ENCODE measurements at regions not wholly inside any gene's neighbourhood (a gene's known extent, or its start where the extent isn't known, plus 50 kb on each side); places are given as distances from the start of the nearest gene placed in this dataset.

DNA sequence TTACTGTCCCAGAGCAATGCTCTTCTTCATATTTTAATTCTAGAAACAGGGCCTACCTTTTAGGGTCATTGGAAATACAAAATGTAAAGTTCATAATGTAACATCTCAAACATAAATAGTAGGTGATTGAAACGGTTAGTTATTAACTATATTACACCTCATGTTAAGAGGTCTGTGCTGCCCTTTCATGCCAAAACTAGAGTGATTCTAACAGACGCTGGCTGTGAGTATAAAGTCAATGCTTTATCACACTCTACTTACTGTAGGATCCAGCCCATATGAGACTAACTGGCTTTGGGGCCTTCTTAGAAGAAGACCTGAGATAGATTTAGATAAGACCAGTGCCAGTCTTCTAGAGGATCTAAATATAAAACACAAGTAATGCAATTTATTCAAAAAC lies 966.1 kb upstream of the SORCS1 start:
- Histone ChIP-seq H3K79me2 (ENCODE audit: insufficient read depth, low read length) (no peaks in the 10 kb centered on the region), H3K9me2 (replicated peaks; ENCODE audit: low read depth, low read length) (no peaks in the 10 kb centered on the region), H4K20me1 (ENCODE audit: insufficient read depth, low read length, poor library complexity, severe bottlenecking) (no peaks in the 10 kb centered on the region), H3K27me3 (ENCODE audit: insufficient read depth, low read length, poor library complexity, severe bottlenecking) (no peaks in the 10 kb centered on the region), H3F3A (ENCODE audit: low read depth) (no peaks in the 10 kb centered on the region), H3K9me3 (ENCODE audit: insufficient read depth, low read depth, low read length) (no peaks in the 10 kb centered on the region), H3K9ac (ENCODE audit: low read depth, low read length, poor library complexity, severe bottlenecking) (no peak overlapping the region), H3K4me3 (ENCODE audit: low read length, poor library complexity, severe bottlenecking) (no peak overlapping the region), H3K4me2 (ENCODE audit: low read depth, low read length, poor library complexity, severe bottlenecking) (no peak overlapping the region), H3K4me1 (ENCODE audit: insufficient read depth, low read length, poor library complexity, severe bottlenecking) (no peaks in the 10 kb centered on the region), H2AFZ (ENCODE audit: low read length) (no peak overlapping the region), H3K36me3 (ENCODE audit: insufficient read depth, low read length) (no peaks in the 10 kb centered on the region)
- TF ChIP-seq EZH2phosphoT487 (IDR thresholded peaks at IDR 0.05; ENCODE audit: borderline replicate concordance), result no peak
- TF ChIP-seq, protein P1, sequence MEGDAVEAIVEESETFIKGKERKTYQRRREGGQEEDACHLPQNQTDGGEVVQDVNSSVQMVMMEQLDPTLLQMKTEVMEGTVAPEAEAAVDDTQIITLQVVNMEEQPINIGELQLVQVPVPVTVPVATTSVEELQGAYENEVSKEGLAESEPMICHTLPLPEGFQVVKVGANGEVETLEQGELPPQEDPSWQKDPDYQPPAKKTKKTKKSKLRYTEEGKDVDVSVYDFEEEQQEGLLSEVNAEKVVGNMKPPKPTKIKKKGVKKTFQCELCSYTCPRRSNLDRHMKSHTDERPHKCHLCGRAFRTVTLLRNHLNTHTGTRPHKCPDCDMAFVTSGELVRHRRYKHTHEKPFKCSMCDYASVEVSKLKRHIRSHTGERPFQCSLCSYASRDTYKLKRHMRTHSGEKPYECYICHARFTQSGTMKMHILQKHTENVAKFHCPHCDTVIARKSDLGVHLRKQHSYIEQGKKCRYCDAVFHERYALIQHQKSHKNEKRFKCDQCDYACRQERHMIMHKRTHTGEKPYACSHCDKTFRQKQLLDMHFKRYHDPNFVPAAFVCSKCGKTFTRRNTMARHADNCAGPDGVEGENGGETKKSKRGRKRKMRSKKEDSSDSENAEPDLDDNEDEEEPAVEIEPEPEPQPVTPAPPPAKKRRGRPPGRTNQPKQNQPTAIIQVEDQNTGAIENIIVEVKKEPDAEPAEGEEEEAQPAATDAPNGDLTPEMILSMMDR (conservative IDR thresholded peaks at IDR 0.05; ENCODE audit: low read length), result no peak

DNA sequence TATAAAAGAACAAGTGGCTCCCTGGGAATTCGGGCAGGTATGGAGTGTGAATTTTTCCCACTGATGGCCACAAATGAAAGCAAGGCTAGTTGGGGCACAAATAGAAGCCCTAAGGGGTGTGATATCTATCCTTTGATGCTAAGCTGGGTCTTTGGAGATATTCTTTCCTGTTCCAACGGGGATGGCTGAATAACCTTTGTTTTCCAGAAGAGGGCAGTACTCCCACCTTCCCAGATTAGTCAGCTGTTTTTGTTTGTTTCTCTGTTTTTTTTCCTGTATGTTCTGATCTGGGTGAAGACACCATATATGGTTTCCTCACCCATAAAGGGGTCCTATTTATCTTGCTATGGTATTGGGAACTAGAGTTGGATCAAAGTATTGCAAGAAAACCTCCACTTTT lies 947.7 kb upstream of the SORCS1 start:
- Histone ChIP-seq H2AFZ (ENCODE audit: low read length) (no peak overlapping the region), H3K27me3 (ENCODE audit: insufficient read depth, low read length, poor library complexity, severe bottlenecking) (no peaks in the 10 kb centered on the region), H3K9me3 (ENCODE audit: insufficient read depth, low read depth, low read length) (no peaks in the 10 kb centered on the region), H3K9me2 (replicated peaks; ENCODE audit: low read depth, low read length) (no peaks in the 10 kb centered on the region), H3K4me2 (ENCODE audit: low read depth, low read length, poor library complexity, severe bottlenecking) (no peak overlapping the region), H3K9ac (ENCODE audit: low read depth, low read length, poor library complexity, severe bottlenecking) (no peak overlapping the region), H3K36me3 (ENCODE audit: insufficient read depth, low read length) (no peaks in the 10 kb centered on the region), H3F3A (ENCODE audit: low read depth) (no peaks in the 10 kb centered on the region), H4K20me1 (ENCODE audit: insufficient read depth, low read length, poor library complexity, severe bottlenecking) (no peaks in the 10 kb centered on the region), H3K4me1 (ENCODE audit: insufficient read depth, low read length, poor library complexity, severe bottlenecking) (no peaks in the 10 kb centered on the region), H3K4me3 (ENCODE audit: low read length, poor library complexity, severe bottlenecking) (no peak overlapping the region), H3K79me2 (ENCODE audit: insufficient read depth, low read length) (no peaks in the 10 kb centered on the region)
- no peak for TF ChIP-seq EZH2phosphoT487 (IDR thresholded peaks at IDR 0.05; ENCODE audit: borderline replicate concordance)
- TF ChIP-seq, protein P1 (conservative IDR thresholded peaks at IDR 0.05; ENCODE audit: low read length), result peak; percentile 48

GRCh38 chr10:108104551-108105156 lies 940.1 kb upstream of the SORCS1 start:
- H3F3A ChIP-seq (ENCODE audit: low read depth), result no peaks in the 10 kb centered on the region
- TF ChIP-seq, protein P1 (conservative IDR thresholded peaks at IDR 0.05; ENCODE audit: low read length), result no peak
- no peak for TF ChIP-seq EZH2phosphoT487 (IDR thresholded peaks at IDR 0.05; ENCODE audit: borderline replicate concordance)
- H4K20me1 ChIP-seq (ENCODE audit: insufficient read depth, low read length, poor library complexity, severe bottlenecking), result no peaks in the 10 kb centered on the region
- H3K79me2 ChIP-seq (ENCODE audit: insufficient read depth, low read length), result no peaks in the 10 kb centered on the region
- H3K4me3 ChIP-seq (ENCODE audit: low read length, poor library complexity, severe bottlenecking), result no peak overlapping the region
- no peak overlapping the region for H3K9ac ChIP-seq (ENCODE audit: low read depth, low read length, poor library complexity, severe bottlenecking)
- H3K9me3 ChIP-seq (ENCODE audit: insufficient read depth, low read depth, low read length), result no peaks in the 10 kb centered on the region
- H3K4me2 ChIP-seq (ENCODE audit: low read depth, low read length, poor library complexity, severe bottlenecking), result no peak overlapping the region
- no peaks in the 10 kb centered on the region for H3K27me3 ChIP-seq (ENCODE audit: insufficient read depth, low read length, poor library complexity, severe bottlenecking)
- no peaks in the 10 kb centered on the region for H3K9me2 ChIP-seq (replicated peaks; ENCODE audit: low read depth, low read length)
- no peaks in the 10 kb centered on the region for H3K4me1 ChIP-seq (ENCODE audit: insufficient read depth, low read length, poor library complexity, severe bottlenecking)
- H3K36me3 ChIP-seq (ENCODE audit: insufficient read depth, low read length), result no peaks in the 10 kb centered on the region
- H2AFZ ChIP-seq (ENCODE audit: low read length), result no peak overlapping the region

Measured in Loucy (cell line).